OCI-LY1 (cell line): ENCODE measurements at regions not wholly inside any gene's neighbourhood (a gene's known extent, or its start where the extent isn't known, plus 50 kb on each side); places are given as distances from the start of the nearest gene placed in this dataset.

Experiments
- H2AFZ ChIP-seq: fragments of 200-600 bp; sonication (generic), shearing (Covaris generic); 2 replicates; pipeline ENCODE4 v1.6.0; 2014; ENCODE audit warnings: antibody characterized with exemption, mild to moderate bottlenecking, low read length
- H3F3A ChIP-seq: fragments of 200-600 bp; sonication (generic), shearing (Covaris generic); 2 replicates; pipeline ENCODE4 v1.6.0; 2014; ENCODE audit warnings: mild to moderate bottlenecking, antibody characterized with exemption, low read length, moderate library complexity; ENCODE audit not compliant: insufficient read depth
- H3K27ac ChIP-seq: fragments of 200-600 bp; sonication (generic); 2 replicates; pipeline ENCODE4 v1.5.1; 2014; ENCODE audit warnings: low read length, mixed run types, mild to moderate bottlenecking, low read depth; ENCODE audit not compliant: poor library complexity, severe bottlenecking
- H3K27me3 ChIP-seq: fragments of 200-600 bp; sonication (generic); 2 replicates; pipeline ENCODE4 v1.6.0; 2014; ENCODE audit warnings: antibody characterized with exemption, mild to moderate bottlenecking, low read length, moderate library complexity; ENCODE audit not compliant: insufficient read depth
- H3K36me3 ChIP-seq: fragments of 200-600 bp; sonication (generic); 2 replicates; pipeline ENCODE4 v1.6.1; 2014; ENCODE audit warnings: mild to moderate bottlenecking, antibody characterized with exemption, low read length, moderate library complexity, mixed read lengths; ENCODE audit not compliant: insufficient read depth
- H3K4me1 ChIP-seq: fragments of 200-600 bp; sonication (generic); 2 replicates; pipeline ENCODE4 v1.5.1; 2014; ENCODE audit warnings: mild to moderate bottlenecking, low read length, moderate library complexity; ENCODE audit not compliant: insufficient read depth, severe bottlenecking
- H3K4me2 ChIP-seq: fragments of 200-600 bp; sonication (generic), shearing (Covaris generic); 2 replicates; pipeline ENCODE4 v1.6.1; 2014; ENCODE audit warnings: low read length
- H3K4me3 ChIP-seq: fragments of 200-600 bp; sonication (generic); 2 replicates; pipeline ENCODE4 v1.5.1; 2014; ENCODE audit warnings: low read length, low read depth, mild to moderate bottlenecking, mixed read lengths; ENCODE audit not compliant: poor library complexity, severe bottlenecking
- H3K79me2 ChIP-seq: fragments of 200-600 bp; shearing (Covaris generic); 2 replicates; pipeline ENCODE4 v1.6.1; 2016; ENCODE audit warnings: mixed run types, low read length, mixed read lengths; ENCODE audit not compliant: insufficient read depth
- H3K9ac ChIP-seq: fragments of 200-600 bp; sonication (generic), shearing (Covaris generic); 2 replicates; pipeline ENCODE4 v1.6.1; 2014; ENCODE audit warnings: mild to moderate bottlenecking, low read length, mixed read lengths
- H3K9me2 ChIP-seq: fragments of 200-600 bp; sonication (generic), shearing (Covaris generic); 2 replicates; pipeline ENCODE4 v1.6.1; 2014; ENCODE audit warnings: low read depth, mild to moderate bottlenecking, low read length, mixed read lengths
- H3K9me3 ChIP-seq: fragments of 200-600 bp; shearing (Covaris generic); 2 replicates; pipeline ENCODE4 v1.6.1; 2014; ENCODE audit warnings: low read length, mixed read lengths
- H4K20me1 ChIP-seq: fragments of 200-600 bp; sonication (generic), shearing (Covaris generic); 2 replicates; pipeline ENCODE4 v1.6.0; 2016; ENCODE audit warnings: mild to moderate bottlenecking, low read length; ENCODE audit not compliant: insufficient read depth
- CTCF ChIP-seq: fragments of 200-600 bp; sonication (generic), shearing (Covaris generic); IDR thresholded peaks from 2 replicates; pipeline ENCODE4 v1.5.1; 2017; ENCODE audit warnings: mild to moderate bottlenecking, antibody characterized with exemption, low read length, moderate library complexity, mixed read lengths
- EZH2 ChIP-seq: fragments of 200-600 bp; sonication (generic), shearing (Covaris generic); IDR thresholded peaks from 2 replicates; pipeline ENCODE4 v1.8.0; 2017; ENCODE audit warnings: borderline replicate concordance, mixed run types, mild to moderate bottlenecking, antibody characterized with exemption, low read length, moderate library complexity, mixed read lengths

GRCh38 chr2:111708476-111709180 is 175.4 kb downstream of the ANAPC1 start:
- Histone ChIP-seq H3K27ac (peak overlapping the region; percentile 100), H3F3A (peaks cover 21% of the 10 kb centered on the region), H3K9me2 (no peaks in the 10 kb centered on the region), H3K4me3 (no peak overlapping the region), H4K20me1 (no peaks in the 10 kb centered on the region), H3K9me3 (no peaks in the 10 kb centered on the region), H3K4me2 (peak overlapping the region; percentile 63), H3K27me3 (no peaks in the 10 kb centered on the region), H3K4me1 (peaks cover 81% of the 10 kb centered on the region), H3K9ac (peak overlapping the region; percentile 71), H2AFZ (no peak overlapping the region), H3K79me2 (no peaks in the 10 kb centered on the region), H3K36me3 (no peaks in the 10 kb centered on the region)
- TF ChIP-seq EZH2 (no peak), CTCF (no peak)

- Histone ChIP-seq H3F3A (peaks cover 20% of the 10 kb centered on the region), H3K4me2 (peak overlapping the region; percentile 63), H3K36me3 (no peaks in the 10 kb centered on the region), H3K9me3 (no peaks in the 10 kb centered on the region), H3K9ac (peak overlapping the region; percentile 71), H3K79me2 (no peaks in the 10 kb centered on the region), H3K4me1 (peaks cover 74% of the 10 kb centered on the region), H2AFZ (no peak overlapping the region), H3K4me3 (peak overlapping the region; percentile 35), H4K20me1 (no peaks in the 10 kb centered on the region), H3K9me2 (no peaks in the 10 kb centered on the region), H3K27ac (peak overlapping the region; percentile 100), H3K27me3 (no peaks in the 10 kb centered on the region)
- TF ChIP-seq EZH2, result no peak
- no peak for TF ChIP-seq CTCF
These were observed 174.7 kb downstream of the ANAPC1 start for GRCh38 chr2:111709321-111709720.

- no peaks in the 10 kb centered on the region for H3K27me3 ChIP-seq
- no peaks in the 10 kb centered on the region for H3K9me2 ChIP-seq
- H3K4me1 ChIP-seq, result peaks cover 72% of the 10 kb centered on the region
- no peaks in the 10 kb centered on the region for H4K20me1 ChIP-seq
- peaks cover 15% of the 10 kb centered on the region for H3F3A ChIP-seq
- no peaks in the 10 kb centered on the region for H3K36me3 ChIP-seq
- H3K4me3 ChIP-seq, result peak overlapping the region; percentile 35
- H2AFZ ChIP-seq, result no peak overlapping the region
- peak overlapping the region; percentile 71 for H3K9ac ChIP-seq
- peak overlapping the region; percentile 63 for H3K4me2 ChIP-seq
- no peaks in the 10 kb centered on the region for H3K79me2 ChIP-seq
- peak overlapping the region; percentile 100 for H3K27ac ChIP-seq
- H3K9me3 ChIP-seq, result no peaks in the 10 kb centered on the region
- TF ChIP-seq EZH2, result no peak
These were observed 173.9 kb downstream of the ANAPC1 start for GRCh38 chr2:111710085-111710484.

- Histone ChIP-seq H2AFZ (no peak overlapping the region), H3K4me3 (peak overlapping the region; percentile 35), H3K27ac (peak overlapping the region; percentile 100), H3K36me3 (no peaks in the 10 kb centered on the region), H4K20me1 (no peaks in the 10 kb centered on the region), H3K27me3 (no peaks in the 10 kb centered on the region), H3K79me2 (no peaks in the 10 kb centered on the region), H3K9me3 (no peaks in the 10 kb centered on the region), H3K9me2 (no peaks in the 10 kb centered on the region), H3K4me1 (peaks cover 67% of the 10 kb centered on the region), H3K9ac (peak overlapping the region; percentile 71; the same call in 1 of the 2 replicates), H3F3A (peaks cover 11% of the 10 kb centered on the region; the same call in 1 of the 2 replicates), H3K4me2 (peak overlapping the region; percentile 63)
- no peak for TF ChIP-seq CTCF
- TF ChIP-seq EZH2, result no peak
These were observed 173.4 kb downstream of the ANAPC1 start for GRCh38 chr2:111710613-111711012.
